Hepatocyte (in vitro differentiated cells): ENCODE measurements at regions not wholly inside any gene's neighbourhood (a gene's known extent, or its start where the extent isn't known, plus 50 kb on each side); places are given as distances from the start of the nearest gene placed in this dataset.

Experiments used
- EZH2 ChIP-seq: fragments of 200-600 bp; sonication (generic); IDR thresholded peaks from 2 replicates; pipeline ENCODE4 v1.6.1; 2016; ENCODE audit warnings: antibody characterized with exemption, mild to moderate bottlenecking, borderline replicate concordance
- TF ChIP-seq, protein P1 (sequence below): fragments of 200-600 bp; sonication (generic); IDR thresholded peaks from 2 replicates; pipeline ENCODE4 v1.5.1; 2016; ENCODE audit warnings: antibody characterized with exemption, mild to moderate bottlenecking; ENCODE audit not compliant: poor library complexity

GRCh38 chrX:6384921-6385320 is 150.0 kb downstream of the VCX3A start:
- TF ChIP-seq, protein P1, sequence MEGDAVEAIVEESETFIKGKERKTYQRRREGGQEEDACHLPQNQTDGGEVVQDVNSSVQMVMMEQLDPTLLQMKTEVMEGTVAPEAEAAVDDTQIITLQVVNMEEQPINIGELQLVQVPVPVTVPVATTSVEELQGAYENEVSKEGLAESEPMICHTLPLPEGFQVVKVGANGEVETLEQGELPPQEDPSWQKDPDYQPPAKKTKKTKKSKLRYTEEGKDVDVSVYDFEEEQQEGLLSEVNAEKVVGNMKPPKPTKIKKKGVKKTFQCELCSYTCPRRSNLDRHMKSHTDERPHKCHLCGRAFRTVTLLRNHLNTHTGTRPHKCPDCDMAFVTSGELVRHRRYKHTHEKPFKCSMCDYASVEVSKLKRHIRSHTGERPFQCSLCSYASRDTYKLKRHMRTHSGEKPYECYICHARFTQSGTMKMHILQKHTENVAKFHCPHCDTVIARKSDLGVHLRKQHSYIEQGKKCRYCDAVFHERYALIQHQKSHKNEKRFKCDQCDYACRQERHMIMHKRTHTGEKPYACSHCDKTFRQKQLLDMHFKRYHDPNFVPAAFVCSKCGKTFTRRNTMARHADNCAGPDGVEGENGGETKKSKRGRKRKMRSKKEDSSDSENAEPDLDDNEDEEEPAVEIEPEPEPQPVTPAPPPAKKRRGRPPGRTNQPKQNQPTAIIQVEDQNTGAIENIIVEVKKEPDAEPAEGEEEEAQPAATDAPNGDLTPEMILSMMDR: no peak
- TF ChIP-seq EZH2: no peak
